CD1c-positive myeloid dendritic cell (primary cell): ENCODE measurements at regions not wholly inside any gene's neighbourhood (a gene's known extent, or its start where the extent isn't known, plus 50 kb on each side); places are given as distances from the start of the nearest gene placed in this dataset.
A peak's percentile ranks its signal among the peaks of the same experiment; 100 is the strongest.

ENCODE experiments used
- DNase-seq: peaks from one replicate; pipeline ENCODE4 v3.0.0-alpha.2; 2016; ENCODE audit errors: extremely low spot score

DNA sequence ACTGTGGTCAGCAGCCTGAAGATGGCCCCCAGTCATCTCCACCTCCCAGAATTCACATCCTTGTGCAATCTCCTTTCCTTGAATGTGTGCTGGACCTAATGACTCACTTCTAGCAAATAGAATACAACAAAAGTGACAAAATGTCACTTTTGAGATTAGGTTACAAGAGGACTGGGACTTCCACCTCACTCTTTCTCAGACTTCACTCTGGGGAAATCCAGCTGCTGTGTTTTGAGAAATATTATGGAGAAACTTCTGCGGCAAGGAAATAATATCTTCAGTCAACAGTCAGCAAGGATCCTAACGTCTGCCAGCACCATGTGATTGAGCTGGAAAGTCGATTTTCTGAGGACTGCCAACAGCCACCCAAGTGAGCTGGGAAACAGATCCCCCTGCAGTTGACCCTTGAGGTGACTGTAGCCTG, 70.5 kb upstream of the GADD45A start:
- no peak for DNase-seq

DNA sequence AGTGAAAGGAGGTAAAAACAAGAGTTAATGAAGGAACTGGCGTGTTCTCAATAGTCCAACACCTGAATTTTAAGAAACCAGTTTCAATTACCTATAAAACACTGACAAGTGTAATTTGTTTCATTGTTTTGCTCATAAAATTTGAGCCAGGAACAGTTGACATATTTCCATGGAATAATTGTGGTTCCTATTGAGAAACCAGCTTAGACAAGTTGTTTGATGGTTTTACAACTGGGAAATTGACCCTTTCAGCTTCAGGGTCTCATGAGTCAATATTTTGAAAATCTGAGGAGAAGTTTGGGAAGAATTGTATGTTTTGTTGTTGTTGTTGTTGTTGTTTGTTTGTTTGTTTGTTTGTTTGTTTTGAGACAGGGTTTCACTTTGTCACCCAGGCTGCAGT, 69.1 kb upstream of the GADD45A start:
- DNase-seq, result no peak

DNA sequence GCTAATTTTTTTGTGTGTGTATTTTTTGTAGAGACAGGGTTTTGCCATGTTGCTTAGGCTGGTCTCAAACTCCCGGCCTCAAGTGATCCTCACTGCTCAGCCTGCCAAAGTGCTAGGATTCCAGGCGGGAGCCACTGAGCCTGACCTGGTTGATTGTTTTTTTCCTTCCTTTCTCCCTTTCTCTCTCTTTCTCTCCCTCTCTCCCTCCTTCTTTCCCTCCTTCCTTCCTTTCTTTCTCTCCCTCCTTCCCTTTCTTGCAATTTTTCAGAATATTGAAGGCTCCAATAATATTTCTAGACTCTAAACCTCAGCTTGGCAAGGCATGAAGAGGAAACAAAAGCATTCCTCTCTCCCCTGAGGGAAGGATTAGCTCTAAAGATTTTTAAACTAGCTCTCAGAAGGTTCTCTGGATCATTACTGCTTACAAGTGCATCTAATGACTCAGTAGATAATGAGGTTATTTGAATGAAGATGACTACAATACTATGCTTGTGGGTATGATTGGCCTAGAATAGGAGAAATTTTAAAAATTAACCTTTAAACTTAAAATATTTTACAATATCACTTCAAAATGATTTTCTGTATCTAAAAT, 68.5 kb upstream of the GADD45A start:
- DNase-seq, result no peak

DNA sequence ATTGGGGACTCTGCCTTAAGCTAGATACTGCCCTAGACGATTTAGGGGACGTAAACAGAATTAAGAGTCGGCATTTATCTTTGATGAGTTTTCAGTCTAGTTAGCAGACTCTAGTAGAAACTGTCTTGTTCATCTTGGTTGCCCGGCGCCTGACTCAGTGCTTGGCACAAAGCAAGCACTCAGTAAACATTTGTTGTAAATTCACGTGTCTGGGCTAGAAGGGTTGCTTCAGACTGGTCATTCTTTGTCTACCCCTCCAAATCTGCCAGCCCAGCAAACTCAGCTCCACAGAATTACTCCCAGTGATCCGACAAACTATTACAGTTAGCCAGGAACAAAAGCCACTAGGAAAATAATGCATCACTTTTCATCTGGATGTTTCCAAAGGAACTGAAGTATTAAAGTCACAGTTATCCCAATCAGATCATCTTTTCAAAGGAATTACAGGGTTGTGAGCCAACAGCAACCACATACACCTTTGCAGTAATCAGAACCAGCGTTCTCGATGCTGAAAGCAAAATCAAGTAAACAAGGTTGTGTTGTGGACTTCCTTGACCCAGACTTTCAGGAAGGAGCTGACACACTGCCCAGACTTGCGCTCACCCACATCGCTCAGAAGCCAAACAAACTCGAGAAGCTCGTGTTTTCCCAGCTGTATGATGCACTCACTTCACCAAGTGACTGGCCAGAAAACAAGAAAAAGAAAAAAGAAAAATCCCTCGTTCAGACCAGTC, 66.5 kb upstream of the GADD45A start:
- no peak for DNase-seq

DNA sequence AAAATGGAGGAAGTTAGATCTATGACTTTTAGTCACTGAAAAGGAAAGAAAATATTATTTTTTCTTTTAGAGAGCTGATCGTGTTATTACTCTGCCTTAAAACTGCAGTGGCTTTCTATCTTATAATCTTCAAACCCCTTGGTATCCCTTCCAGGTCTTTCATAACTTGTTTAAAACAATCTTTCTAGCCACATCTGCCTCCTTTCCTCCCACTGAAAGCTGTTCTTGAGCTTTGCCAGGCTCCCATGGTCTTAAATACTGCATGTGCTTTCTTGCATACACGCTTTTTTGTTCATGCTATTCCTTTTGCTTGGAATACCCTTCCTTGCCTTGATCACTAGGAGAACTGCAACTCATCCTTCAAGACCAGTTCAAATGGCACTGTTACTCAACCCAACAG, 65.9 kb upstream of the GADD45A start:
- no peak for DNase-seq

DNA sequence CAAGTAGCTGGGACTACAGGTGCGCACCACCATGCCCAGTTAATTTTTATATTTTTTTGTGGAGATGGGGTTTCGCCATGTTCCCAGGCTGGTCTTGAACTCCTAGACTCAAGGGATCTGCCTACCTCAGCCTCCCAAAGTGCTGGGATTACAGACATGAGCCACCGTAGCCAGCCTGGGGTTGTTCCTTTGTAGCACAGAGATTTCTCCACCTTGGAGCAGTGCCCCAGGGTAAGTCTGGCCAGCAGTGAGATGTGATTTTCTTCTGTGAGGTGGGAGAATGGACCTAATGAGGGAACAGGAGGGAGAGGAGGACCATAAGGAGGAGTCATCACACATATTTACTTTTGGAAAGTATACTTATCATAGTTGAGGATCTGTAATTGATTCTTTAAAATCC, 61.1 kb upstream of the GADD45A start:
- no peak for DNase-seq

DNA sequence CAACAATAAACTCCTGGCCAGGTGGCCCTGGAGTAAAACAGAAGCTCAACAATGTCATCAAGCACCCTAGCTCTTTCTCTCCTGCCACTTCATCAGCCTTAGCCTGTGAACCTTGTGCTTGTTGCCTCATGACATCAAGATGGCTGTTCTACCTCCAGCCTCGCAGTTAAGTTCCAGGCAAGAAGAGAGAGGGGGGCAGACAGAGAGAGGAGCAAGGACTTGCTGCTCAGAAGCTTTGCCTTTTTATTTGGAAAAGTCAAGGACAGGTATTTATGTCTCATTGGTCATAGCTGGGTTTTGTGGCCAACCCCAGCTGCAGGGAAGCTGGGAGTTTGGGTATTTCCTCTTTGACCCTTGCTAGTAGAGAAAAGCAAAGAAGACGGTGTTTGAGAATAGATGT, 60.3 kb upstream of the GADD45A start:
- DNase-seq, result no peak

DNA sequence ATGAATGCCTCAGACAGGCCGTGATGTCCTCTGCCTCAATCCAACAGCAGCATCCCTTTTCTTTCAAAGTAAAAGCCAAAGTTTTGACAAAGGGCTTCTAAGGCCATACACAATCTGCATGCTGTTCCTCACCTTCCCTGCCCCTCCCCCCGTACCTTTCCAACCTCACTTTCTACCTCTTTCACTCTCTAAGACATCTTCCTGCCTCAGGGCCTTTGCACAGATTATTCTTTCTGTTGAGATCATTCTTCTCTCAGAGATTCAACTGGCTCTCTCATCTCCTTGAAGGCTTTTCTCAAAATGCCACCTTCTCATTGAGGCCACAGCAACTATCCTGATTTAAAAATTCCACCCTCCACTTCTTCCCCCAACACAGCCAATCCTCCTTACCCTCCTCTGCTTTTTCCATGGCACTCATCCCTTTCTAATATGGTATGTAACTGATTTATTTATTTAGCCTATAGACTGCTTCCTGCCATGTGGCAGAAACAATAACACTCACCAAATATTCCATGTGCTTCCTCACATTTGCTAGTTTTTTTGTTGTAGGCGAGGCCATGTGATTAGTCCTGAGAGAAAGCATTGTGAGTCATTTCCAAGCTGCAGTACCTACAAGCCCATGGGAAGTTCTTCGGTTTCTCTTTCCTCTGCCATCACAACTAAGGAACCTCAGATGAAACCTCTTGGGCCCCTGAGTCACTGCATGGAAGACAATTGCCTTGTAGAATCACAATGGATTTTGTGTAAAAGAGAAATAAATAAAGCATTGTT, 58.7 kb upstream of the GADD45A start:
- DNase-seq, result peak; percentile 20

DNA sequence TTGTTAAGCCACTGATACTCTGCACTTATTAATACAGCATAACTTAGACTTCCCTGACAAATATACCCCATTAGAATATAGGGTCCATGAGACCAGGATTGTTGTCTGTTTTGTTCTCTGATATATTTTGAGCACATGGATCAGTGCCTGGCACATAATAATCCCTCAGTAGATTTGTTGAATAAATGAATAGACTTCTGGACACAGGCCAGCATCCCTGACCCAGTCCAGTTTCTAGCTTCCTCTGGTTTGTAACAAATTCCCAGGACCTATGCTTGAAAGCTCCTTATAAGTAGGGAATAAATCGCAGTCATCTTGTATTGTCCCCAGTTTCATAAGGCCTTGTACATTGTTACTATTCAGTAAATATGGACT, 58.2 kb upstream of the GADD45A start:
- no peak for DNase-seq

DNA sequence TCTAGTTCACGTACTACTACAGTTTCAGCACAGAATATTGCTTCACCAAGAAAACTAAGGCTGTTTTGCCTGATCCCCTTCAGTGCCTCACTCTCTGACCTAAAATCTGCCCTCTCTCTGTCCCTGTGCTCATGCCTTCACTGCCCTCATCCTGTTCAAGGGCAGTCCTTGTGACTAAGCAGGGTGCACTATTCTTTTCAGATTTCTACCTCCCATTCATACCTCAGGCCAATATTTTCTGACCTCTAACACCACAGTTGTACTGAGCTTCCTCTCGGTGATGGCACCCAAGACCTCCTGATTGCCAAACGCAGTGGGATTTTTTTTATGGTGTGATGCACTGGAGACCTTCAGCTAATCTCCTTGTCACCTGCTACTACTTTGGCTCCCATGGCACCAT, 57.7 kb upstream of the GADD45A start:
- DNase-seq, result no peak

DNA sequence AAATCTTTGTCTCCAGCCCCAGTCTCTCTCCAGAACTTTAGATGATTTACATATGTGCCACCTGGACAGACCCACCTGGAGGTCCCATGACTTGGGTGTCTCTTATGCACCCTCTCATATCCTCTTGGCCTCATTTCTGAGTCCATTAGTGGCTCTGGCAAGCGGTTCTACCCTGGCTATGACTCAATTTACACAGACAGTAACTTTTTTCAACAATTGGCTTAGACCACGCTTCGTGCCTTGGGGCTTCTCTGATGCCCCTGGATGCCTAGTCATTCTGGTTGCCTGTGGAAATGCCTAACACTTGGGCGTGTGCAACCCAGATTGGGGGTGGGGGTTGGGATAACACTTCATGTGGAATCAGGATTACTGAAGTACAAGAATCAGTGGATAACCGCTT, 57.1 kb upstream of the GADD45A start:
- no peak for DNase-seq

DNA sequence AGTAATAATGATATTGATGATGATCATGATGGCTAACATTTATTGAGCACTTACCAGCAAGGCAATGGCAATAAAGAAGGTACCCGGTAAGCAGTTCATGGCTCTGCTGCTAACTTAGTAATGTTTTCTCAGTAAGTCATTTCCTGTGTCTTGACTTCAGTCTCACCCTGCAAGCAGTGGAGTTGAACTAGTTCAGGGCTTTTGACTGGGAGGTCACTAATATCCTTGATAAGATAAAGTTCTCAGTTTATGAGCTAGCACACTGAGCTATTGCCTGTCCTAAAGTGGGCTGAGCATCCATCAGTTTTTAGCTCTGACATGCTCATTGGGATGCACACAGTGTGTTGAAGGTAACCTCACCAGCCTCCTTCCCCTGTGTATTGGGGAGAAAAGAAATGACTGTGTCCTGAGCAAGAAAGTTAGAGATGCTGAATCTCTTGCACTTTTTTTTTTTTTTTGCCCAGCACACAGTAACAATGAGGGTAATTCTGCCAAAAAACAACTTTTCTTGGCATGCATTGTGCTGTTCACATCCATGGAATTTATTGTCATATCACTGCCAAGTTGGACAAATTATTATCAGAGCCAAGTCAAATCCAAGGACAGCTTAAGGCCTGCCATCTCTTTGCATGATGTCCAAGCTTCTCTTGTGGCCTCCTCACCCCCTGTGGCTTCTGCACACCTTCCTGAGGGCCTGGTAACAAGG, 55.5 kb upstream of the GADD45A start:
- DNase-seq, result no peak

DNA sequence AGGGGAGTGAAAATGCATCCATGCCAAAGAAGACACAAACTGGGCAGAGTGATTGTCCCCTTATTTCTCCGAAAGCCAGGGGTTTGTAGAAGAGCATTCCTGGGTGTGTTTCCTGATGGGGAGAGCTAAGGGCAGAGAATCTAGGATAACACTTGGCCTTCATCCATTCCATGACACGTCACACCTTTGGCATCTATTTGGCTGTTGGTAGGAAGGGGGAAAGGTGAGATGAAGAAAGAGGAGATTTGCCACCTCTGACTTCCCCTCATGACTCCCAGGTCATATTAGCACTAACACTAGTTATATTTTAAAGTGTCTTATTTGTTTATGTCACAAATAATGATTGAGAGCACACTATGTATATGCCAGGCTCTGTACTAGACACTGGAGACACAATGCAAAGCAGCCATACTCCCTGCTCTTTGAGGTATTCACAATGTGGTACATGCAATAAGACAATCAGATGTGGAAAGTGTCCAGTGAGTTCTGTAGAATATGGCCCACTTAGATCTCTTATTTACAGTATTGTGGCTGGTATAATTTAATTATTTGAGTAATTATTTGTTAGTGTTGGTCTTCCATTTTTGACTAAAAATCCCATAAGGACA, 54.5 kb upstream of the GADD45A start:
- DNase-seq, result no peak

DNA sequence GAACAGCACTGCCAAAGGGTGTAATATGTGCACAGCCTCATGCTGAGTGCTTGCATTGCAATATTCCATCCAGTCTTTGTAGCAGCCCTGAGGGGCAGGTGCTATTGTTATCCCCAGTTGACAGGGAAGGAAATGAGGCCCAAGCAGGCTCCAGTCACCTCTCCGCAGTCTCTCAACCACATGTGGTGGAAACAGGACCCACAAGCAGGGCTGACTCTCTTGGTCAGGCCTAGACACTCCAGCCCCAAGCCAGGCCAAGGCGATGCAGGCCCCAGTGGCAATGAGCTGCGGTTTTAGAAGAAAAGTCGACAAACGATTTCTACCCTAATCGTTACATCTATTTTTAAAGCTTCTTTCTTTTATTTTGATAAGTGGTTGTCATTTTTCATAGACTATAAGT, 52.6 kb upstream of the GADD45A start:
- DNase-seq, result no peak

DNA sequence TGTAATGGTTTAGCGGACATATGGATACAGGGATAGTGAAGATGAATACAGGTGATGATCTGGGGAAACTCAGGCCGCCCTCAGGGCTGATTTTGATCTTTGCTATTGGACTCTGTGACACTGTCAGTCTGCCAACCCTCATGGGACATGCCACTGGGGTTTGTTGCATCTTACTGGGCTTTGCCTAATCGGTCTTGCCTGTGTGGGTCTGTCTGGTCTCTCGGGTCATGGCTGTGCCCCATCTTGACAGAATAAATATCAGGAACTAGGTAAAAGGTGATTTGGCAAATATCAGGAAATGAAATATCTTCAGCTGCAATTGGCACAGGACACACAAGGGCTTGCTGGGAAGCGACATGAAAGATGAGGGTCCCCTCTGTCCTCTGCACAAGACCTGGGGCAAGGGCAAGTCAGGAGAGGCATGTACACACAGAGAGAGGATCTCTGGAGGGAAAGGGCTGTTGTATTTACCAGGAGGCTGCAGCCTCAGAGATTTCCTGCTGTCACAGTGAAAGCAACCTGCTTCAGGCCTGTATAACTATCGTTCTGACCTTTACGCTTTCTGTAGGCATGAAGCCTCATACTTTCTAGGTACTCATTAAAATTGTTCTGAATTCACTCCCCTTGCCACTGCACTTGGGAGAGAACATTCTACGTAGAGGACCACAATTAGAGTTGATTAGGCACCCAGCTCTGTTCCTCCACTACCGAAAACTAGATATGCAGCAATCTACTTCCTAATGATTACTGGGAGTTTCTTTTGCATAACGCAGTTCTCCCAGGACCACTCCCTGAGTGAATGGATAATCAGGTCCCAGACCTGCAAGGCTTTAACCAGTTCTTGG, 52.0 kb upstream of the GADD45A start:
- DNase-seq, result no peak

DNA sequence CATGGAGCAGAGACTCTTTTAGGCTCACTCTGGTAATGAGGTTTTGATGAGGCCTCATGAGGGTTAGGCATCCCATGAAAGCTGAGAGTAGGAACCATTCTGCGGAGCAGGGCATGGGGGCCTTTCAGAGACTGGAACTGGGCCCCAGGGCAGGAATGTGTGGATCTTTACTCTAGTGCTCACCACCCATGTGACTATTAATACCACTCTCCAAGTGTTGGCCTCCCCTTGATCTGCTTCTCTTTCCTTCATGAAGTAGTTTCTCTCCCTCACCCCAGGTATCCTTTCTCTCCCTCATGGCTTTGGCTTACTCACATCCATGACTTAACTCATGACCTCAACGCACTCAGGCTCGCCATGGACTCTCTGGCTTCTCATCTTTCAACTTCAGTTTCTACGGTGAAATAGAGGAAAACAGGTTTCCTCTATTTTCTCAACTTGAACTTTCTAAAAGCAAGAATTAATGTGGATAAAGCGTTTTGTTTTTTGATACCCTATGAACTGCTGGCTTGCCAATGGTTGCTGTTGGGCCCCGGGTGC, 50.5 kb upstream of the GADD45A start:
- no peak for DNase-seq

DNA sequence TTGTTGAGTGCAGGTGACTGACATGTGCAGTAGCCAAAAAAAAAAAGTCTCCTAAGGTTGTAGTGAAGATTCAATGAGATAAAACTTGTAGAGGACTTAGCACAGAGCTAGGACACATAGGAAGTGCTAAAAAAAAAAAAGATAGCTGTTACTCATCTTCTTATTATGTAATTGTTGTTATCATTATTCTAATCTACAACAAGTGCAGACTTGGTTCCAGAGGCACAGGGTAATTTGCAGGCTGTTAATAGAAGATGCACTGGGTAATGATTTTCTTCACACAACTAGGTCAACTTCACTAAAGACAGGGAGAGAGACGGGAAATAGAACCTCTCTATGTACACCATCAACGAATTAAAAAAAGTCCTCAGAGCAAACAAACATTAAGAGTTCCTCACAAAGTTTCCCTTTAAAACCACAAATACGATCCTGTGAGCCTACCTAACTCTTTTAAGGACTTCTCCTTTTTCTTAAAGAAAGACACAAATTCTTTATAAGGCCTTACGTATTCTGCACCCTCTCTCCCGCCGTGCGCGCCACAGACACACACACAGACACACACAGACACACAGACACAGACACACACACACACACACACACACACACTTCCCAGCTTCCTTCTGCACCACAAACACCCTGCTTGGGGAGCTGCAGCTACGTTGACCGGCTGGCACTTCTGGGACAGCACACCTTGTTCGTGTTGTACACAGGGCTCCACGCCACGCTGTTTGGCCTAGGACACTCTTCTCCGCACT, 49.8 kb upstream of the GADD45A start:
- DNase-seq, result peak; percentile 46
